ENCODE measurements at regions not wholly inside any gene's neighbourhood (a gene's known extent, or its start where the extent isn't known, plus 50 kb on each side); places are given as distances from the start of the nearest gene placed in this dataset.

GRCh38 chr2:18959952-18960717 is 370.8 kb upstream of the NT5C1B start:
- Histone ChIP-seq H3K27ac (ENCODE audit: low read depth in 1 of 2, low read length in 2 of 2) (no peak overlapping the region), H3K4me1 (ENCODE audit: insufficient read depth, low read length) (no peaks in the 10 kb centered on the region), H3K36me3 (ENCODE audit: insufficient read depth, low read length) (no peaks in the 10 kb centered on the region), H3K27me3 (ENCODE audit: control insufficient read depth in 1 of 2, insufficient read depth in 2 of 2, low read length in 2 of 2) (no peaks in the 10 kb centered on the region), H3K4me3 (ENCODE audit: low read length) (no peak overlapping the region), H3K9me3 (ENCODE audit: control insufficient read depth in 1 of 2, insufficient read depth in 1 of 2, low read length in 2 of 2) (no peaks in the 10 kb centered on the region)
- Mint-ChIP-seq H3K27ac (no peak overlapping the region), H3K27me3 (no peaks in the 10 kb centered on the region), H3K4me3 (no peak overlapping the region), H3K4me1 (ENCODE audit: low read depth) (no peaks in the 10 kb centered on the region), H3K36me3 (ENCODE audit: low read depth) (no peaks in the 10 kb centered on the region), H3K9me3 (peaks cover 3% of the 10 kb centered on the region)
- TF ChIP-seq CTCF (IDR thresholded peaks at IDR 0.05), result no peak
- ChIA-PET POLR2A (no interaction called here), CTCF (no interaction called here)
- DNase-seq, result no peak
- intact Hi-C loops (cut with DNase I, micrococcal nuclease), result no loop called here
- ATAC-seq (ENCODE audit: poor library complexity), result no peak

DNA sequence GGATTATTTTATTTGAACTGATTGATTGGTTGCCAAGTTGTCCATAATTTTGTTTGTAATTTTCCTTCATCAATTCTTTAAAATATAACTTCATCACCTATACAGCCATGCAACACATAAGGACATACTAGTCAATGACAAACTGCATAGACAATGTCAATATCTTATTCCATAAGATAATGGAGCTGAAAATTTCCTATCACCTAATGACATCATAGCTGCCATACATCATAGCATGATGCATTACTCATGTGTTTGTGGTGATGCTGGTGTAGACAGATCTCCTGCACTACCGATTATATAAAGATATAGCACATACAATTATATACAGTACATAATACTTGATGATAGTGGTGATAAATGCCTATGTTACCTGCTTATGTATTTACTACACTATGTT is 369.8 kb upstream of the NT5C1B start:
- POLR2A ChIA-PET, result no interaction called here
- ATAC-seq (ENCODE audit: poor library complexity), result no peak
- Histone ChIP-seq H3K4me1 (ENCODE audit: insufficient read depth, low read length) (no peaks in the 10 kb centered on the region), H3K4me3 (ENCODE audit: low read length) (no peak overlapping the region), H3K9me3 (ENCODE audit: control insufficient read depth in 1 of 2, insufficient read depth in 1 of 2, low read length in 2 of 2) (no peaks in the 10 kb centered on the region), H3K36me3 (ENCODE audit: insufficient read depth, low read length) (no peaks in the 10 kb centered on the region), H3K27me3 (ENCODE audit: control insufficient read depth in 1 of 2, insufficient read depth in 2 of 2, low read length in 2 of 2) (no peaks in the 10 kb centered on the region), H3K27ac (ENCODE audit: low read depth in 1 of 2, low read length in 2 of 2) (no peak overlapping the region)
- Mint-ChIP-seq H3K27ac (no peak overlapping the region), H3K4me1 (ENCODE audit: low read depth) (no peaks in the 10 kb centered on the region), H3K9me3 (peaks cover 3% of the 10 kb centered on the region), H3K36me3 (ENCODE audit: low read depth) (no peaks in the 10 kb centered on the region), H3K27me3 (no peaks in the 10 kb centered on the region), H3K4me3 (no peak overlapping the region)
- no peak for DNase-seq
- CTCF ChIA-PET, result no interaction called here
- TF ChIP-seq CTCF (IDR thresholded peaks at IDR 0.05), result no peak
- intact Hi-C loops (cut with DNase I, micrococcal nuclease), result no loop called here

- Histone ChIP-seq H3K4me1 (ENCODE audit: insufficient read depth, low read length) (no peaks in the 10 kb centered on the region), H3K9me3 (ENCODE audit: control insufficient read depth in 1 of 2, insufficient read depth in 1 of 2, low read length in 2 of 2) (no peaks in the 10 kb centered on the region), H3K27ac (ENCODE audit: low read depth in 1 of 2, low read length in 2 of 2) (no peak overlapping the region), H3K36me3 (ENCODE audit: insufficient read depth, low read length) (no peaks in the 10 kb centered on the region), H3K4me3 (ENCODE audit: low read length) (no peak overlapping the region), H3K27me3 (ENCODE audit: control insufficient read depth in 1 of 2, insufficient read depth in 2 of 2, low read length in 2 of 2) (no peaks in the 10 kb centered on the region)
- H3K4me1 Mint-ChIP-seq (ENCODE audit: low read depth), result no peaks in the 10 kb centered on the region
- no peak for TF ChIP-seq CTCF (IDR thresholded peaks at IDR 0.05)
- H3K9me3 Mint-ChIP-seq, result peaks cover 3% of the 10 kb centered on the region
- ATAC-seq (ENCODE audit: poor library complexity), result no peak
- H3K27ac Mint-ChIP-seq, result no peak overlapping the region
- no peak overlapping the region for H3K4me3 Mint-ChIP-seq
- intact Hi-C loops (cut with DNase I, micrococcal nuclease), result no loop called here
- ChIA-PET CTCF (no interaction called here), POLR2A (no interaction called here)
- H3K27me3 Mint-ChIP-seq, result no peaks in the 10 kb centered on the region
- no peaks in the 10 kb centered on the region for H3K36me3 Mint-ChIP-seq (ENCODE audit: low read depth)
- DNase-seq, result no peak
Observed at GRCh38 chr2:18957909-18958308, 368.5 kb upstream of the NT5C1B start.
